ENCODE measurements at regions not wholly inside any gene's neighbourhood (a gene's known extent, or its start where the extent isn't known, plus 50 kb on each side); places are given as distances from the start of the nearest gene placed in this dataset.

DNA sequence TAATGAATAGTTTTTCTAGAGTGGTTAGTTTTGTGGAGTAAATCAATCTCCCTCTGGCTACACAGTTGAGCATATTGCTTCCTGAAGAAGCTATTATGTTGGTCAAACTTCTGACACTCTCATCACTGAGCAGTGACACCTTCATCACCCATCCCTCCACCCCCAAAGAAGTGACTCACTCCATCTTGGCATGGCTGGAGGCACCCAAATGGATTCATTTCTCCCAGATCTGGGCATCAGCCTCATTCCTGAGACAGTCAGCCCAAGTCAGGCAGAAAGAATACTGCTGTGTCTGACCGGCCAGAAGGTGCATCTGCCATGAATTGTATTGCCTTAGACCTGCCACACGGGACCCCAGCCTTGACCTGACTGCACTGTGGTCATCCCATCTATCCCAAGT lies 117.0 kb upstream of the HABP2 start:
- H3K27me3 ChIP-seq (ENCODE audit: control insufficient read depth, insufficient read depth, low read length, poor library complexity, severe bottlenecking): no peaks in the 10 kb centered on the region
- no peak overlapping the region for H3K4me3 ChIP-seq (ENCODE audit: low read length)
- 86 to 89% methylated on average over 2 of the region's 2 CpGs for whole genome bisulfite sequencing, 2 experiments (ENCODE audit: insufficient coverage in 1 of 2, insufficient read length in 1 of 2)
- Mint-ChIP-seq H3K4me1 (peaks cover 3% of the 10 kb centered on the region), H3K27me3 (ENCODE audit: insufficient read depth) (no peaks in the 10 kb centered on the region), H3K4me3 (no peak overlapping the region), H3K9me3 (peaks cover 5% of the 10 kb centered on the region), H3K36me3 (ENCODE audit: low read depth) (no peaks in the 10 kb centered on the region), H3K27ac (no peak overlapping the region)
- H3K36me3 ChIP-seq (ENCODE audit: control insufficient read depth, insufficient read depth, low read length): no peaks in the 10 kb centered on the region
- H3K9me3 ChIP-seq (ENCODE audit: control insufficient read depth, low read length): peaks cover 15% of the 10 kb centered on the region
- no peak for DNase-seq
- TF ChIP-seq, protein P1, sequence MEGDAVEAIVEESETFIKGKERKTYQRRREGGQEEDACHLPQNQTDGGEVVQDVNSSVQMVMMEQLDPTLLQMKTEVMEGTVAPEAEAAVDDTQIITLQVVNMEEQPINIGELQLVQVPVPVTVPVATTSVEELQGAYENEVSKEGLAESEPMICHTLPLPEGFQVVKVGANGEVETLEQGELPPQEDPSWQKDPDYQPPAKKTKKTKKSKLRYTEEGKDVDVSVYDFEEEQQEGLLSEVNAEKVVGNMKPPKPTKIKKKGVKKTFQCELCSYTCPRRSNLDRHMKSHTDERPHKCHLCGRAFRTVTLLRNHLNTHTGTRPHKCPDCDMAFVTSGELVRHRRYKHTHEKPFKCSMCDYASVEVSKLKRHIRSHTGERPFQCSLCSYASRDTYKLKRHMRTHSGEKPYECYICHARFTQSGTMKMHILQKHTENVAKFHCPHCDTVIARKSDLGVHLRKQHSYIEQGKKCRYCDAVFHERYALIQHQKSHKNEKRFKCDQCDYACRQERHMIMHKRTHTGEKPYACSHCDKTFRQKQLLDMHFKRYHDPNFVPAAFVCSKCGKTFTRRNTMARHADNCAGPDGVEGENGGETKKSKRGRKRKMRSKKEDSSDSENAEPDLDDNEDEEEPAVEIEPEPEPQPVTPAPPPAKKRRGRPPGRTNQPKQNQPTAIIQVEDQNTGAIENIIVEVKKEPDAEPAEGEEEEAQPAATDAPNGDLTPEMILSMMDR (conservative IDR thresholded peaks at IDR 0.05): no peak
- H3K9ac ChIP-seq (ENCODE audit: extremely low read depth, low read length, poor library complexity, severe bottlenecking): no peak overlapping the region
- no peaks in the 10 kb centered on the region for H3K4me1 ChIP-seq (ENCODE audit: control insufficient read depth, insufficient read depth, low read length)
- no peak overlapping the region for H3K27ac ChIP-seq (ENCODE audit: low read depth, low read length)

DNA sequence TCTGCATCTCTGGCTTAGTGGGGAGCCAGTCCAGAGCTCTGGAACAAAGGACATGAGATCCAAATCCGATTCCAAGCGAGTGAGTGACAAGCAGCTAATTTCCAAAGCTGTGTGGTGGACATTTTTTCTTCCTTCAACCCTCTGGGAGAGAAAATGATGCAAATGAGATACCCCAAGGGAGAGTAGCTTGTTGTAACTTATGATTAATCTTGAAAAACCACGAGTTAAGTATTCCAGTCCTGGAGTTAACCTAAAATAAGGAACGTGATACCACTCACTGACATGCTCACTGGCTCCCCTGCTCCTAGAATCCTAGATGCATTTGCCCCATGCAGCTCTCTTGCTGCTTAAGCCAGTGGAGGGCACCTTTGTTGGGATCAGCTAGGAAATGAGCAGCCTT lies 116.0 kb upstream of the HABP2 start:
- Mint-ChIP-seq H3K36me3 (ENCODE audit: low read depth) (no peaks in the 10 kb centered on the region), H3K9me3 (peaks cover 5% of the 10 kb centered on the region), H3K4me3 (no peak overlapping the region), H3K27me3 (ENCODE audit: insufficient read depth) (no peaks in the 10 kb centered on the region), H3K27ac (no peak overlapping the region), H3K4me1 (peaks cover 3% of the 10 kb centered on the region)
- H3K4me3 ChIP-seq (ENCODE audit: low read length): no peak overlapping the region
- H3K9ac ChIP-seq (ENCODE audit: extremely low read depth, low read length, poor library complexity, severe bottlenecking): no peak overlapping the region
- TF ChIP-seq, protein P1 (conservative IDR thresholded peaks at IDR 0.05): no peak
- peaks cover 15% of the 10 kb centered on the region for H3K9me3 ChIP-seq (ENCODE audit: control insufficient read depth, low read length)
- H3K27ac ChIP-seq (ENCODE audit: low read depth, low read length): no peak overlapping the region
- WGBS, 2 experiments (ENCODE audit: insufficient coverage in 1 of 2, insufficient read length in 1 of 2): 93 to 96% methylated on average over 4 of the region's 4 CpGs
- H3K4me1 ChIP-seq (ENCODE audit: control insufficient read depth, insufficient read depth, low read length): no peaks in the 10 kb centered on the region
- DNase-seq: no peak
- H3K36me3 ChIP-seq (ENCODE audit: control insufficient read depth, insufficient read depth, low read length): no peaks in the 10 kb centered on the region
- no peaks in the 10 kb centered on the region for H3K27me3 ChIP-seq (ENCODE audit: control insufficient read depth, insufficient read depth, low read length, poor library complexity, severe bottlenecking)

DNA sequence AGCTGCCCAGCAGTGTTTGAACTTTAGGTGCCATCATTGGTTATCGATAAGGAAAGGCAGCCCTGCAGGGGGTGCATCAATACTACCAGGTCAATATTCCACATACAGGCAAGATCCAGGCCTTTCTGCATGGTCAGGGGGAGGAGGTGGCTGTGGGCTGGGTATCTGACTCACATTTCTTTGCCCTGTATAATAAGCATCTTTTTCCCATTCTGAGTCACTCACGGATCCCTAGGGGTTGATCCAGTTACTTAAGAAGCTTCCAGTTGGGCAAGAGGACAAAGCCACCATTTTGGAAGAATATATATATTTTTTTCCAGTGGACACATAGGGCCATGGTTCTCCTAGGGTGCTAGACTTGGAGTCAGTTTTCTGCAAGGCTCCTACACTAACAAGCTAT lies 114.2 kb upstream of the HABP2 start:
- Histone ChIP-seq H3K9me3 (ENCODE audit: control insufficient read depth, low read length) (peaks cover 11% of the 10 kb centered on the region), H3K27ac (ENCODE audit: low read depth, low read length) (no peak overlapping the region), H3K9ac (ENCODE audit: extremely low read depth, low read length, poor library complexity, severe bottlenecking) (no peak overlapping the region), H3K36me3 (ENCODE audit: control insufficient read depth, insufficient read depth, low read length) (no peaks in the 10 kb centered on the region), H3K27me3 (ENCODE audit: control insufficient read depth, insufficient read depth, low read length, poor library complexity, severe bottlenecking) (no peaks in the 10 kb centered on the region), H3K4me1 (ENCODE audit: control insufficient read depth, insufficient read depth, low read length) (peaks cover 5% of the 10 kb centered on the region), H3K4me3 (ENCODE audit: low read length) (no peak overlapping the region)
- no peaks in the 10 kb centered on the region for H3K36me3 Mint-ChIP-seq (ENCODE audit: low read depth)
- peaks cover under 1% of the 10 kb centered on the region for H3K9me3 Mint-ChIP-seq
- peaks cover 3% of the 10 kb centered on the region for H3K4me1 Mint-ChIP-seq
- H3K27ac Mint-ChIP-seq: no peak overlapping the region
- TF ChIP-seq, protein P1 (conservative IDR thresholded peaks at IDR 0.05): no peak
- 88 to 100% methylated on average over 1 to 2 of the region's 2 CpGs for WGBS, 2 experiments (ENCODE audit: insufficient coverage in 1 of 2, insufficient read length in 1 of 2)
- H3K4me3 Mint-ChIP-seq: no peak overlapping the region
- no peaks in the 10 kb centered on the region for H3K27me3 Mint-ChIP-seq (ENCODE audit: insufficient read depth)
- no peak for DNase-seq
